Peyer's patch (tissue), 4 donors: ENCODE measurements at regions not wholly inside any gene's neighbourhood (a gene's known extent, or its start where the extent isn't known, plus 50 kb on each side); places are given as distances from the start of the nearest gene placed in this dataset.

Experiments
- DNase-seq, 3 donors: peaks; one replicate each; pipeline ENCODE4 v3.0.0-alpha.2; 2017 to 2019
- H3K27ac ChIP-seq, 4 donors: fragments of 200-600 bp; sonication (generic); one replicate each; pipeline ENCODE4 v1.5.1; 2016 to 2019
- H3K27me3 ChIP-seq, 2 donors: fragments of 200-600 bp; sonication (generic); one replicate each; pipeline ENCODE4 v1.5.1; 2019
- H3K36me3 ChIP-seq, 3 donors: fragments of 200-600 bp; sonication (generic); one replicate each; pipeline ENCODE4 v1.5.1; 2016 to 2019
- H3K4me1 ChIP-seq, 4 donors: fragments of 200-600 bp; sonication (generic); one replicate each; pipeline ENCODE4 v1.5.1; 2016 to 2019
- H3K4me3 ChIP-seq, 4 donors: fragments of 200-600 bp; sonication (generic); 1 replicate in 3 of 4; 2 replicates in 1 of 4; pipeline ENCODE4 v1.5.1; 2016 to 2019; ENCODE audit warnings: mild to moderate bottlenecking in 1 of 4
- H3K9me3 ChIP-seq, 4 donors: fragments of 200-600 bp; sonication (generic); one replicate each; pipeline ENCODE4 v1.5.1; 2016 to 2019; ENCODE audit warnings: mild to moderate bottlenecking in 1 of 4
- POLR2A ChIP-seq, 2 donors: fragments of 450-650 bp; IDR thresholded peaks; one replicate each; pipeline ENCODE4 v1.5.1; 2017; ENCODE audit warnings: antibody characterized with exemption in 2 of 2, mild to moderate bottlenecking in 2 of 2, moderate library complexity in 2 of 2
- TF ChIP-seq, protein P1 (sequence below), 6 experiments: fragments of 450-650 bp in 4 of 6; fragments of 200-600 bp in 2 of 6; sonication (generic) in 1 of 6; IDR thresholded peaks; one replicate each; pipeline ENCODE4 v1.5.1; 2017 to 2019; ENCODE audit warnings: antibody characterized with exemption in 6 of 6, mild to moderate bottlenecking in 3 of 6, moderate library complexity in 1 of 6

GRCh38 chr3:27869152-27869551 lies 147.0 kb upstream of the EOMES start:
- no peak for DNase-seq
- peaks cover 0 to 8% (median 0%) of the 10 kb centered on the region in 4 donors for H3K9me3 ChIP-seq
- no peaks in the 10 kb centered on the region for H3K27me3 ChIP-seq
- H3K36me3 ChIP-seq, result no peaks in the 10 kb centered on the region
- no peak overlapping the region for H3K27ac ChIP-seq
- no peaks in the 10 kb centered on the region for H3K4me1 ChIP-seq
- no peak overlapping the region for H3K4me3 ChIP-seq
- no peak for TF ChIP-seq POLR2A (IDR thresholded peaks at IDR 0.05)
- TF ChIP-seq, protein P1, sequence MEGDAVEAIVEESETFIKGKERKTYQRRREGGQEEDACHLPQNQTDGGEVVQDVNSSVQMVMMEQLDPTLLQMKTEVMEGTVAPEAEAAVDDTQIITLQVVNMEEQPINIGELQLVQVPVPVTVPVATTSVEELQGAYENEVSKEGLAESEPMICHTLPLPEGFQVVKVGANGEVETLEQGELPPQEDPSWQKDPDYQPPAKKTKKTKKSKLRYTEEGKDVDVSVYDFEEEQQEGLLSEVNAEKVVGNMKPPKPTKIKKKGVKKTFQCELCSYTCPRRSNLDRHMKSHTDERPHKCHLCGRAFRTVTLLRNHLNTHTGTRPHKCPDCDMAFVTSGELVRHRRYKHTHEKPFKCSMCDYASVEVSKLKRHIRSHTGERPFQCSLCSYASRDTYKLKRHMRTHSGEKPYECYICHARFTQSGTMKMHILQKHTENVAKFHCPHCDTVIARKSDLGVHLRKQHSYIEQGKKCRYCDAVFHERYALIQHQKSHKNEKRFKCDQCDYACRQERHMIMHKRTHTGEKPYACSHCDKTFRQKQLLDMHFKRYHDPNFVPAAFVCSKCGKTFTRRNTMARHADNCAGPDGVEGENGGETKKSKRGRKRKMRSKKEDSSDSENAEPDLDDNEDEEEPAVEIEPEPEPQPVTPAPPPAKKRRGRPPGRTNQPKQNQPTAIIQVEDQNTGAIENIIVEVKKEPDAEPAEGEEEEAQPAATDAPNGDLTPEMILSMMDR (IDR thresholded peaks at IDR 0.05), result no peak

DNA sequence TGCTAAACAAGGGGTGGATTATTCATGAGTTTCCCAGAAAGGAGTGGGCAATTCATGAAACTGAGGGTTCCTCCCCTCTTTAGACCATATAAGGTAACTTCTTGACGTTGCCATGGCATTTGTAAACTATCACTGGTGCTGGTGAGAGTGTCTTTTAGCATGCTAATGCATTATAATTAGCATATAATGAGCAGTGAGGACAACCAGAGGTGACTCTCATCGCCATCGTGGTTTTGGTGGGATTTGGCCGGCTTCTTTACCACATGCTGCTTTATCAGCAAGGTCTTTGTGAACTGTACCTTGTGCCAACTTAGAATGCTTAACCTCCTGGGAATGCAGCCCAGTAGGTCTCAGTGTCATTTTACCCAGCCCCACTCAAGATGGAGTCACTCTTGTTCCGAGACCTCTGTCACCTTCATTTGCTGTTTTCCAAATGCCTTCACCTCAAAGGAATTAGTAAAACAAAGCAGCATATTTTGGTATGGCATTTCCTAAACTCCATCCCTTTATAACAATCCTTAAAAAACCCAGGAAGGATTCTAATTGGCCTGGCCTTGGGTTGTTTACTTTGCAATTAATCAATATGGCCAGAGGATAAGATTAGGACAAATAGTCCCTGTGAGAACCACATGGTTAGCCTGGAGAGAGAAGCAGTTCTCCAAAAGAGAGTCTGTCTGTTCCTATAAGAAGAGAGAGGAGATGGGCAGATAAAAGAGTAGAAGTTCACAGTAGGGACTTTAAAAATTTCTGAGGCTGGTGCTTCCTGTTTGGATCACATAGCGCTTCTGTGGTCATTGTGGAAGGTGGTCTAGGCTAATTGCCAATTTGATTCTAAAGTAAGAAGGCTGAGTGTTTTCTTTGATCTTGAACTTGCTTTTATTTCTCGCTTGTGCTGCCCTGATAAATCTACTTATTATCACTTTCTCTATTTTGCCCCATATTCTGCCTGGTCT lies 155.2 kb upstream of the EOMES start:
- H3K4me3 ChIP-seq, result no peak overlapping the region
- H3K4me1 ChIP-seq, result peaks cover 0 to 8% (median 2%) of the 10 kb centered on the region in 4 donors
- no peaks in the 10 kb centered on the region for H3K27me3 ChIP-seq
- H3K36me3 ChIP-seq, result no peaks in the 10 kb centered on the region
- H3K27ac ChIP-seq, result no peak overlapping the region
- DNase-seq, result no peak
- H3K9me3 ChIP-seq, result no peaks in the 10 kb centered on the region
- TF ChIP-seq, protein P1 (IDR thresholded peaks at IDR 0.05), result no peak
- no peak for TF ChIP-seq POLR2A (IDR thresholded peaks at IDR 0.05)

GRCh38 chr3:27878014-27878383 lies 155.9 kb upstream of the EOMES start:
- peaks cover 0 to 8% (median 2%) of the 10 kb centered on the region in 4 donors for H3K4me1 ChIP-seq
- no peaks in the 10 kb centered on the region for H3K27me3 ChIP-seq
- TF ChIP-seq, protein P1 (IDR thresholded peaks at IDR 0.05), result no peak
- TF ChIP-seq POLR2A (IDR thresholded peaks at IDR 0.05), result no peak
- no peaks in the 10 kb centered on the region for H3K36me3 ChIP-seq
- no peaks in the 10 kb centered on the region for H3K9me3 ChIP-seq
- no peak overlapping the region for H3K4me3 ChIP-seq
- H3K27ac ChIP-seq, result no peak overlapping the region
- no peak for DNase-seq

DNA sequence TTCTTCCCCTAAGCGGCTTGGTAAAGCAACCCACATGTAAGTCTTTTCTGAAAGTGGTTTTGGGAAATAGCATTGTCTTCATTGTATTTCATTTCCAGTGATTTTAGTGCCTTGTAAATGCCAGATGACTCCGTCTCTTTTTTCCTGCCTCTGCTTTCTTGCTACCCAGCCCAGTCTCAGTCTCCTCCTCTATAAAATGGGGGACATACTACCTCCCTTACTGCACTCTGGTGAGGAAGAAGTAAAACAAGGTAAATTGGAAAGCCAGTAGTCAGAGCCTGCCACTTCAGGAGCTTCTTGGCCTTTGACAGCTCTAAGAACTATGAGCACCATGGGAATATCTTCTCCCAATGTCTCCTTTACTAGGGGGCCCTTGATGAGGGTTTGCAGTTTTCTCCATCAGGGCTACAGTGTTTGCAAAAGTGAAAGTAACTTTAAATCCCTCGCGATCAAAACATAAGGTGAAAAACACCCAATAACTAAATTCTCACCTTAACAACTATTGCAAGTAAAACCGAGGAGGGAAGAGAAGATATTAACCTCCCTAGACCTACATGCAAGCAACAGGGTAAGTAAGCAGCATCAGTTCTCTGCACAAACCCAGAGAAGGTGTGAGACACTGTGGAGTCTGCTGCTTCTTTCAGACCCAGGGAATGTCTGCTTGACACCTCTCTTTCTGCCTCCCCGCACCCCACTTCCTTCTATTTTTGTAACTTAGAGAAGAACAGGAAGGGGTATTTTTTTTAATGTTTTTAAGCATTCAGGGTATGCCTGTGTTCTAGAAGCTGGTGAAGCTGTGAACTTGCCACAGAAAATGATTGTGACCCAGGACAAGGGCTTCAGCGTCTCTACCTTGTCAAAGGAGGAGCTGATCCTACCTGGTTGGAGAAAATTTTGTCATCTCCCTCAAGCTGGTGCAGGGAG lies 159.1 kb upstream of the EOMES start:
- Histone ChIP-seq H3K9me3 (no peaks in the 10 kb centered on the region), H3K4me1 (peaks cover 0 to 8% (median 2%) of the 10 kb centered on the region in 4 donors), H3K27ac (peak overlapping the region; percentile 26 to 49 (median 41)), H3K36me3 (no peaks in the 10 kb centered on the region), H3K27me3 (no peaks in the 10 kb centered on the region), H3K4me3 (peak overlapping the region in 3 of 4 donors; percentile 26 to 35 (median 29))
- peak in 2 of 3 donors; percentile 75 to 81 for DNase-seq
- TF ChIP-seq, protein P1 (IDR thresholded peaks at IDR 0.05), result no peak
- TF ChIP-seq POLR2A (IDR thresholded peaks at IDR 0.05), result no peak

GRCh38 chr3:27883266-27883665 lies 161.1 kb upstream of the EOMES start:
- Histone ChIP-seq H3K9me3 (no peaks in the 10 kb centered on the region), H3K4me1 (peaks cover 0 to 8% (median 2%) of the 10 kb centered on the region in 4 donors), H3K27ac (no peak overlapping the region), H3K4me3 (no peak overlapping the region), H3K36me3 (no peaks in the 10 kb centered on the region), H3K27me3 (no peaks in the 10 kb centered on the region)
- TF ChIP-seq, protein P1 (IDR thresholded peaks at IDR 0.05), result no peak
- TF ChIP-seq POLR2A (IDR thresholded peaks at IDR 0.05), result no peak
- no peak for DNase-seq
